GM19240 (cell line): ENCODE measurements at regions not wholly inside any gene's neighbourhood (a gene's known extent, or its start where the extent isn't known, plus 50 kb on each side); places are given as distances from the start of the nearest gene placed in this dataset.
"Not testable (repeated sequence)": the region's sequence is repeated elsewhere in the genome, so short reads cannot be mapped to it uniquely, and the experiment has no call there.

Experiments used
- DNase-seq: peaks from one replicate; pipeline ENCODE4 v3.0.0; 2011; ENCODE audit warnings: low spot score; ENCODE audit not compliant: insufficient read length

DNA sequence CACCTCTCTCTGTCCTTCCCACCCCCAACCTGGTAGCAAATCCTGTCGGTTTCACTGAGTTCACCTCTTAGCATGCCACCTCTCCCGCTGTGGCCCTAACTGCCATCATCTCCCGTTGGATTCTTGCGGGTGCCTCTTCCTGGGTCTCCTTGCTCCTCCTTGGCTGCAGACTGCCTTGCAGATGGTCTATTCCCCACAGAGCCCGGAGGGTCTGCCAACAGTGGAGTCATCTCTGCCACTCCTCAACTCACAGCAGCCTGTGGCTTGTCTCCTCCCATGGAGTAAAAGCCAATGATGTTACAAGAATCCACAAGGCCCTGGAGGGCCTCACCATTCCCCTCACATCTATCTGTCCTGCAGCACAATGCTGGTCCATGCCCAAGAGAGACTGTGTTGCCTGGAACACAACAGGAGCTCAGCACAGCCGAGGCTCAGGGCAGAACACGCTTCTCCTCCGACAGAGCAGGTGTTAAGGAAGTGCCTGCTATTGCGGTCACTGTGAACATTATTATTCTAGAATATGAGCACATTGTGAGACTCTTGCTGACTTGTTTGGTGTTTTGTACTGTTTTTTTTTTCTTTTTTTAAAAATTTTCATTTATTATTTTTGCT lies 241.8 kb upstream of the SULF2 start:
- no peak for DNase-seq

DNA sequence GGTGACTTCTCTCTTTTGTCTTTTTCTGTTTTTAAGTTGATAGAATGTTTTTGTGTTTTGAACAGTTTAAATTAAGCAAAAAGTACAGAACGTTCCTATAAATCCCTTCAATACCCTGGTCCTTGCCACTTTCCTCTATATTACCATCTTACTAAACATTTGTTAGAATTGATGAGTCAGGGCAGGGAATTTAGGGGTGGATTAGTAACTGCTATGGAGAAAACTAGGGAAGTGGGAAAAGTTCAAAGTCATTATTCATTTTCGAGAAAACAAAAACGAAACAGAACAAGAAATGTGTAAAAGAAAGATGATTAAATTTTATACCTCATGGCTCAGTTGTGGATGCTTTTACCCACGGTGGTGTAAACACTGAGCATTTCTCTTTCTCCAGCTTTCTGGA lies 240.4 kb upstream of the SULF2 start:
- no peak for DNase-seq

DNA sequence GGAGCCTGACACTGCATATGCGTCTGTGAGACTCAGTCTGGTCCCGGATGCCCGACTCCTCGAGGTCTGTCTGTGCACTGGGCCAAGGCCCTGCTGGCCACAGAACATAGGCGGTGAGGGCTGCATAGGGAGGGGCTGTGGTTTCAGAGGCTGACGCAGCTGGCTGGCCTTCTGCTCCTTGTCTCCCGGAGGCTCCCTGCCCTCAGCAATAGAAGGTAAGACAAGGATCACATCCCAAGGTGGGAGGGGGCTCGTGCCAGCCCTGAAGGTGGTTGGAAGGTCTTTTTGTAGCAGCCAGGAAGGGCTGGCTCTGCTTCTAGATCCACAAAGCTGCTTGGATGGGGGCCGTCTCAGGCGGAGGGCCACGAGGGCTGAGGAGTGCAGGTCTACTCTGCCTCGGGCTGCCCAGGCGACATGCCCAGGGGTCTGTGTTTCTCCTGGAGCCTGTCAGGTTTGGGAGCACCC lies 239.8 kb upstream of the SULF2 start:
- DNase-seq: no peak

DNA sequence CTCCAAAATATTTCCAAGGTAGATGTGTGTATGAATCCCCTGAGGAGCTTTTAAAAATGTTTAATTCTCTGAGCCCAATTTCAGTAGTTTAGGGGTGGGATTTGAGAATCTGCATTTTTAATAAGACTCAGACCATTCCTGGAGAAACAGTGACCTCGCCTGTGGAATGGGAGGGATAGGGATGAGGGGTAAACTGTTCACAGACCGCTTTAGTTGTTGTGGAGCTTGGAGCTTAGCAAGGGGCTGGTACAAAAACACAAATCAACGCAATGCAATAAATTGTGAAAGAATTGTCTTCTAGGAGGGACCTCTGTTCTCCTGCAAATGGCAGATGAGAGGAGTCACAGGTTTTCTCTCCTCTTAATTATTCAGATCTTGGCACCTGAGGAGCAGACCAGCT lies 239.3 kb upstream of the SULF2 start:
- DNase-seq: no peak

DNA sequence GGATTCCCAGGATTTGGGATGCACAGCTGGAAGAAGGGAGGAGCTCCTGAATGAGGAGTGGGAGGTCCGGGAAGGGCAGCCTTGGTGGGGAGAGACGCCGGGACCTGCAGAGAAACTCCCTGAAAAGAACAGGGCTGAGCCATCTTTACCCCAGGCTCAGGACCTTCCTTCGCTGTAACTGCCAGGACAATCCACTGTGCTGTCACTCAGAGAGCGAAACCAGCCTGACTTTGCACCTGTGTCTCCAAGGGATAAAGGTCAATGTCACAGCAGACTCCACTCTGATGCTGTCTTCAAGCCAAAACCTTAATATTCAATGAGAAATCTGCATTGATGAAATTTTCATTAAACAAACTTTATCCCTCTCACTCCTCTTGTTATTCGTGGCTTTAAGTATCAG lies 235.4 kb upstream of the SULF2 start:
- not testable (repeated sequence) for DNase-seq

DNA sequence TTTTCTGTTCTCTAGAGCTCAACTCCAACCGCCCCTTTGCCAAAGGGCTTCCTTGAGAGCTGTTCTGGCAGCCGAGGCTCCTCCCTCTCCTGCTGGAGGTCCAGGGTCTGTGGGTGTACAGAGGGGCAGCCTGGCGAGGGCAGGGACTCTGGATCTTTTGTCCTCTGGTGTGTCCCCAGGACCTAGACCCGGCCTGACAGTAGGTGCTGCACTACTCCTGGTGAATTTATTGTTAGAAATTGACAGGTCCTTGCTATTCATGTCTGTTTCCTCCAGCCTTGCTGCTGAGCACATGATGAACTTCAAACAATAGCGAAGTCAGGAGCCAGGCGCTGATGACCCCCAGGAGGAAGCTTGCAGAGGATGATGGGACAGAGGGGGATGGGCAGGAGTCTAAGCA lies 234.7 kb upstream of the SULF2 start:
- no peak for DNase-seq

DNA sequence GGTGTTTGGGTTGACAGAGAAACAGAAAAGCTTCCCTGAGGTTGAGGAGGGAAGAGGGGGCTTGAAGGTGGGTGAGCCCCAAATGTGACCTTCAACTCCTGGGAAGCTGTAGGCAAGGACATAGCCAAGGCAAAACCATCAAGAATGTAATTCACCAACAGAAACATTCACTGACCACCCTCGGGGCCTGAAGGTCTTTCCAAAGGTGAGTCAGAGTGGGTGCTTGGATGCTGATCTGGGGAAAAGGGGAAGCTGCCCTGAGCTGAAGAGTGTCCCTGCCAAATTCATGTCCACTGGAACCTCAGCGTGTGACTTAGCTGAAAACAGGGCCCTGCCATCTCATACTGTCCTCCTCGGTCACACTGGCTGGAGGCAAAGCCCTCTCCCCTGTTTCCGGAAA lies 234.2 kb upstream of the SULF2 start:
- DNase-seq: no peak

DNA sequence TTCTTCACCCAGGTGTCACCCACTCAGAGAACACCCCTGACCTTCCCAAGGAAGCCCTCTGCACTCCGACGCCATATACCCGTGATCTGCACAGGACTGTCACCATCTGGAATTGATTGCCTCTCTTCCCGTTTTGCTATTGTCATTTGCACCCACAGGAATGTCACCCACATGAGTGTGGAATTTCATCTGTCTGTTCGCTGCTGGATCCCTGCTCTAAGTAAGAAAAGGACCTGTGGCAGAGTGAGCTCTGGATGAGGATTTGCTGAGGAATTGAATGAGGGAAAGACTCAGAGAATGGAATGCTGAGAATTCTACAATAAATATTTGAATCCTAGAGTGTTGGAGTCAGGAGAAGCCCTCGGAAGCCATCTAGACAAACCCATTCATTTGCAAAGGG lies 233.6 kb upstream of the SULF2 start:
- DNase-seq: not testable (repeated sequence)

DNA sequence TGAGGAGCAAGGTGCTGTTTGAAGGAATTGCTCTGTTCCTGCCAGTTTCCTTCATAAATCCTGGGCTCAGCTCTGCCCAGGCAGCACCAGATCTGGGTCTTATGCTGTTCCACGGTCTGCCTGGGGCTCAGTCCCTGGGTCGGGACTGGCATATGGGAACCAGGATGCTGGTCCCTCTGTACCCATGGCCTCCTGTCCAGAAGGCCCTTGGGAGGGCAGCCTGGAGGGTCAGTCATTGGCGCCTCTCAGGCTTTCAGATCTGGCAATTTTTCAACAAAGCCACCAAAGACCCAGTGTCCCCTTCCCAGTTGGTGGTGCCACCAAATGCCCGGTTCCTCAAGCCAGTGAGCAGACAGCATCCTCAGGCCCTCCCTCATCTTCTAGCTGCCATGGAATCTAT lies 232.7 kb upstream of the SULF2 start:
- DNase-seq: no peak

DNA sequence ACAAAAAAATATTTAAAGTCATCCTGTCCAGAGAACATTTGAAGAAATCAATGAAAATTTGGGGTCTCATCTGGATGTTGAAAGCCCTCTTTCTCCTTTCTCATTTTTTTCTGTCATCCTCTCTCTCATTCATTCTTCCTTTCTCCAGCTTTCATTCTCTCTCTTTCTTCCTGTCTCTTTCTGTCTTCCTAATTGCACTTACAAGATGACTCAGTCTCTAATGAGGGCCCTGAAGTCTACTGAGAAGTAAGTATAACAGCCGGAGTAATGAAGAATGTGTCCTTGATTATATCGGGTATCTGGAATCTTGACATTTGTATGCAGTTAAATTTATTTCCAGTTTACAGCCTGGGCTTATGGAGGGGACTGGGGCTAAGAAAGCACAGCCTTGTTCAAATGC lies 232.2 kb upstream of the SULF2 start:
- no peak for DNase-seq

DNA sequence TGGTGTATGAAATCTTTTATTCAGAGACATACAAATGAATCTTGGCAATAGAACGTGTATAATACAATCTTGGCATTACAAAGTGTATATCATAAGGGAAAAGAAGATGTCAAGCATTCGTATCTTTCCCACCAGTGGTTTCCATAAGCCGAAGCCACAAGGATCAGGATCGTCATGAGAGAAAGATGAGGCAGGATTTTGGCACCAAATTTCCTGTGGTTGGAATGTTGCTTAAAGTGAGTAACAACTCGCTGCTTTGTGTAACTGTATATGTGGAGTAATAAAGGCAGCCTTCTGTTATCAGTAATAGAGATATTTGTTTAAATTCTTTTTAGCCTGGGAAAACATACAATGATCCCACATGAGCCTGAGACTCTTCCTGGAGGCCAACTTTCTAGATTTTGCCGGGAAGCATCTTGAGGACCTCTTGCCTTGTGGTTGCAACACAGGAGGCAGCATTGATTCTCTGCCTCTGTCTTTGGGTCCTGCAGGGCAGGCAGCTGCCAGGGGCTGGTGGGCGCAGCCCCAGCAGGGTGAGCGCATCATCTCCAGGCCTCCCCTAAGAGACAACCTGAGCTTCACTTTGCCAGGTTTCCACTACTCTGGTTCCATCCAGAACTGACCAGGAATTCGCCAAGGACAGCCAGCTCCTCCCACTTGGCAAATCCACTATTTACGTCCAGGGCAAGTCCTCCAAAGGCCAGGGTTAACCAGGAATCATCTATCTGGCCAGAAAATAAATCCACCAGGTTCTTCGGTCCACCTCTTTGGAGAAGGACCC lies 230.9 kb upstream of the SULF2 start:
- no peak for DNase-seq

DNA sequence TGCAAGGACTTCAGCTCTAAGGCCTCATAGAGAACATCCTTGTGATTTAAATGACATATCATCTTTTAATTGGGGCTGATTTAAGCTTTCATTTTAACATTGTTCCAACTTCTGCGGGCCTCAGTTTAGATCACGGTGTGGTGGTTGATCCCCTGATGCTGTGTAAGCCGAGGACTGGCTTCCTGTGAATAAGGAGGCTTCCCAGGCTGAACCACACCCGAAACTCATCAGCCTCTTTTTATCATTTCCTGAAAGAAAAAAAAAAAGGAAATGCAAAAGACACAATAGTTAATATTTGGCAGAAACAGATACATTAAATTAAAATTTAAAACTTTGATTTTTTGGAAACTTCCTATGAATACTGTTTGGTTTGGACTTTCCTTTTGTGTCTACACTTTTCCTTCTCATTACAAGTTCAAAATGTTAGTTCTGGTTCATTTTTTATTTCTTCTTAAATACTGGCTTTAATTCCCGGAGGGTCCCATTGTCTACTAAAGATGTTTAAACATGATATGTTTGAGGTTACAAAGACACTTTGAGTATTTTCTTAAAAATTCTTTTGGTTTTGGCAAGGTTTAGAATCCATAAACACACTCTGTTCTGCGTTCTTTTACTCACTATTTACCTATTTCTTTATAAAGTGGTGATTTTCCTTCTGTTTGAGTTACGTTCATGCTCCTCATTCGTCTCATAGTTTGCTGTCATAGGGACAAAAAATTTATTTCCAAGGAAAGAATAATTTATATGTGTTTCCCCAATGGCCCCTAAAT lies 230.0 kb upstream of the SULF2 start:
- DNase-seq: no peak

DNA sequence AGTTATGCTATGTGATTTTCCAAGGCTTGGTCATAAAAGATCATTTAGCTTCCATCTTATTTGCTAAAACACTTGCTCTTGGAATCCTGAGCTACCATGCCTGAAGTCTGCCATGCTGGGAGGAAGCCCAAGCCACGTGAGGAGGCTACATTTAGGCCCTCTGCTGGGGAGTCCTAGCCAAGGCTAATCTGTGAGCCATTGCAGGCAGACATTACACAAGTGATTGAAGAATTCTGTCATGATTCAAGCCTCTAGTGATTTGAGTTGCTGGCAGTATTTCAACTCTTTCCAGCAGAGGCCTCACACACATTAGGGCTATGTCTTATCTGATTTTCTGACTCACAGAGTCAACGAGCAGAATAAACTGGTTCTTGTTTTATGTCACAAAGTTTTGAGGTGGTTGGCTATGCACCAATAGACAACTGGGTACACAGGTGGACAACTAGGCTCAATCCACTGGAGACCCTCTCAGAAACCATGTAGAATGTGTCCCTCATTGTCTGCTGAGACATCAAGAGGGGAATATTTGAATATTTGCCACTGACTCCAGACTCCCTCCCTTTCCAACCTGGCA lies 227.2 kb upstream of the SULF2 start:
- DNase-seq: no peak

DNA sequence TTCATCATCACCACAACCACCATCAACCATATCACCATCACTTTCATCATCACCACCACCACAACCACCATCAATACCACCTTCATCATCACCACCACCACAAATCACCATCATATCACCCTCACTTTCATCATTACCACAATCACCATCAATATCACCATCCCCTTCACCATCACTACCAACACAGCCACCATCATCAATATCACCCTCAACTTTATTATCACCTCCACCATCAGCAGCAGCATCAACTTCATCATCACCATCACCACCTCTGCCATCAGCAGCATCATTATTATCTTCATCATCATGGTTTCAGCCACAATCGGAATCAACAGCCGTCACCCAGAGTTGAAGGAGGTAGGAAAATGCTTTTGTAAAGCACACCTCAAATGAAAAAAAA lies 225.7 kb upstream of the SULF2 start:
- DNase-seq: no peak

DNA sequence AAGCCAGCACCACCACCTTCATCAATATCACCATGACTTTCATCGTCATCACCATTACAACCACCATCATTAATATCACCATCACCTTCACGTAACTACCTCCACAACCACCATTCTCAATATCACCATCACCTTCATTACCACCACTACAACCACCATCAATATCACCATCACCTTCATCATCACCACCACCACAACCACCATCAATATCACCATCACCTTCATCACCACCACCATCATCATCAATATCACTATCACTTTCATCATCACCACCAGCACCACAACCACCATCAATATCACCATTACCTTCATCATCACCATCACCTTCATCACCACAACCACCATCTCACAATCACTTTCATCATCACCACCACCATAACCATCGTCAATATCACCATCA lies 225.3 kb upstream of the SULF2 start:
- DNase-seq: no peak

DNA sequence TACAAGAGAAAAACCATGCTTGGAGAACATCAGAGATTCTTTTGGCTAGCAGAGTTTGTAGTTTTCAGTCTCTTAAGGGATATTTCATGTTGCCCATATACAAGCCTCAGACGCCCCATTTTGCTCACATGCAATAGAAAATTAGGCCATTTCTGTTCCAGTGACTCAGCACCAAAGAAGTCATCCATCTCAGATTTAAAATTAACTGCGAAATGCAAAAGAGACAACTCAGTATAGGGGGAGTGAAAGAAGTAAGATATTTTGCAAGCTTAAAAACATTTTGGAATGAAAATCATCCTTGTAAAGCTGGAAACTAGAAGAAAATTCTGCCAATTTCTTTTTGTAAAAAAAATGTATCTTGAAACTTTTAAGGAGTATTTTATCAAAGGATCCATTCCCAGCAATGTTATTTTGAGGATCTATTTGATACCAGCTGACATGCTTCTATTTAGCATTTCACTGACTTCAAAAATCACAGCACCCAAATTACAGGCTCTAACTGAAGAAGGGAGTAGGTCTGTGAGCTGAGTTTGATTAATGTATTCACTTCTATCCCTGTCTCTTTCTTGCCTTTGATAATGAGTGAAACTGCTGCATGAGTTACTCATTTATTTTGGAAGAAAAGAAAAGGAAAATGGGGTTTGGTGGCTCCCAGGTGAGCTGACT lies 223.7 kb upstream of the SULF2 start:
- no peak for DNase-seq

DNA sequence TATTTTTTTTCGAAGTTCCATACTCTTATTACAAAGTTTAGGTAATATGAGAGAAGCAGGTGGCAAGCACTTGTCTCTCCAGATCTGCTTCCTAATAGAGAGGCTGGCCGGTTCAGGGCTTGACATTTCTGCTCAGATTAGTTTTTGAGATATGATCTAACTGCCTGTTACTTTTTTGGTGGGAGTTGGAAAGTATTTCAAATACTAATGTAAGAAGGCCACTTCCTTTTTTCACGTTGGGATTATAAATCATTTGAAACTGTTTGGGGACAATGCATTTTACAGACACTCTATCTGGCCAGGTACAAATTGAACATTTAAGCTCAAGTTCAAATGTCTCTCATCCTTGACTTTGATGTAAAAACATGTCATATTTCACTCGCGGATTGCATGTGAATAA lies 222.1 kb upstream of the SULF2 start:
- no peak for DNase-seq

DNA sequence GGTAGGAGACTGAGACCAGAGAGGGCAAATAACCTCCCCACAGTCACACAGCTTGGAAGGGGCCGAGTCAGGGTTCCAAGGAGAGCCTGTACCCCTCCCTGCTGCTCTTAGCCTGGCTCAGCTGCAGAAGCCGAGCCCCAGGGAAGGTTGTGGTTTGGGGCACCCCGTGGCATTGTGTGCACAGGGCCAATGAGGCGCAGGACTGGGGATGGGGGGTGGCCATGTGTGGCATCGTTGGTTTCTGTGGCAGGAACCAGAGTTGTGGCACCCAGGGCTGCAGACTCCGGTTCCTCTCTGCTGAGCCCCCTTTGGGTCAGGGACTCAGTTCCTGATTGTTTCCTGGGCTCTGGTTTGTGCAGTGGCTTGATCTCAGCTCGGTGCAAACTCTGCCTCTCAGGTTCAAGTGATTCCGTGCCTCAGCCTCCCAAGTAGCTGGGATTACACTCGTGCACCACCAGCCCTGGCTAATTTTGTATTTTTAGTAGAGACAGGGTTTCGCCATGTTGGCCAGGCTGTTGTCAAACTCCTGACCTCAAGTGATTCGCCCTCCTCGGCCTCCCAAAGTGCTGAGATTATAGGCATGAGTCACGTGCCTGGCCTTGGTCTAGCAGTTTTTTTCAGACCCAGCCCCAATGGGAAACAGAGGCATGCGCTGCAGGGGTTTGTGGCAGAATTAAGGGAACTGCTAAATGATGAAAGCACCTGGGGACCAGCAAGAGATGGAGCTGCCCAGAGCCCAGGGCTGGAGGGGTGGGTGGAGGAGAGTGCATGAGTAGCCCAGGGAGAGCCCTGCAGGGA lies 221.0 kb upstream of the SULF2 start:
- no peak for DNase-seq

DNA sequence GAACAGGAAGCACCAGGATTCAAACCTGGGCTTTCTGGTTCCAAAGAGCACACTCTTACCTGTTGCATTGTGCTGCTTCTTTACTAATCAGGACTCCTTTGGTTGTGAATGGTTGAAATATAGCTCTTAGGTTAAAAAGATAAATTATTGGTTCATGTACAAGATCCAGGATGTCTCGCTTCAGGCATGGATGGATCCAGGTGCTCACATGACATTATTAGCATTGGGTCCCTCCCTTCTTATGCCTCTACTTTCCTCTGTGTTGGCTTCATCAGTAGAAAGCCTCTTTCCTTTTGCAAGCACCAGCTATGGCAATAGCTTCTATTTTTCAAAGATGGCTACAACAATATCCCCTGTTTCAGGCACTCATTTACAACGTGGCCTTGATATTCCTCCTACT lies 217.7 kb upstream of the SULF2 start:
- DNase-seq: no peak

DNA sequence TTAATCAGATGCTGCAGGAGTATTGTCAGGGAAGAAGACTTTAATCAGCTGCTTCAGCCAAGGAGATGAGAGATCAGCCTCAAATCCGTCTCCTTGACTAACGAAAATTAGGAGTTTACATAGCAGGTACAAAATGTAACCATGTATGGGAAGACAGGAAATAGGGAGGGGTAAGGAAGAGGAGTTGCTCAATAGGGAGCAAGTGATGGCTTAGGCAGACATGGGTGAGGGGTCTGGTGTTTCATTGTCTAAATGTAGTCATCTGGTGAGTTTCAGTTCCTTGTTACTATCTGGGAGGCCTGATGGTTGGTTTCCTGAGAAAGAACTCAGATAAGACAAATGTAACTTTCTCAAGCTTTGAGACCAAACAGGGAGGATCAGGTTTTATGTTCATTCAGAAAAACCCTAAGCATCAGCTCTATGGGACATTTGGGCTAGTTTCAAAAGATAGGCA lies 217.3 kb upstream of the SULF2 start:
- DNase-seq: peak; percentile 7

DNA sequence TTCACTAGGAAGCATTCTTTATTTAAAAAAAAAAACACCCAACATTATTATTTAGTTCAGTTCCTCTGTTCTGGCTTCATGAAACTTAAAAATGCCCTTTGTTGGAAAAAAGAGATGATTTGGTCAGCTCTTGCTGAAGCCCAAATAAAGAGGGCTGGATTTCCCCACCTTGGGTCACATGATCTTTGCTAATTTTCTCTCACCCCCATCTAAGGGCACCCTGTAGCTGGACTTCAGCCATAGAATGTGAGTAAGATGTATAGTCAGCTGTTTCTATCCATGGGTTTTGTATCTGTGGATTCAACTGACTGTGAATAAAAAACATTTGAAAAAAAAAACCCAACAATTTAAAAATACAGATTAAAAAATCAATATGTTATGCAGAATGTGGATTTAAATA lies 213.9 kb upstream of the SULF2 start:
- DNase-seq: no peak
